ENCODE measurements at regions not wholly inside any gene's neighbourhood (a gene's known extent, or its start where the extent isn't known, plus 50 kb on each side); places are given as distances from the start of the nearest gene placed in this dataset.

- H3K79me2 ChIP-seq (ENCODE audit: low read length): no peaks in the 10 kb centered on the region
- H3K36me3 ChIP-seq (replicated peaks; ENCODE audit: low read depth, low read length): no peaks in the 10 kb centered on the region
- H3K4me2 ChIP-seq (ENCODE audit: low read length): no peak overlapping the region
- peaks cover 3% of the 10 kb centered on the region; the same call in 1 of the 2 replicates for H3K9me3 ChIP-seq (ENCODE audit: insufficient read depth, low read length)
- H3K4me1 ChIP-seq (ENCODE audit: low read length): no peaks in the 10 kb centered on the region
- TF ChIP-seq EZH2phosphoT487 (IDR thresholded peaks at IDR 0.05; ENCODE audit: low read depth) (no peak), CTCF (IDR thresholded peaks at IDR 0.05; ENCODE audit: low read depth, low read length) (no peak)
- no peaks in the 10 kb centered on the region for H4K20me1 ChIP-seq (ENCODE audit: insufficient read depth, low read length)
- H3K27me3 ChIP-seq (ENCODE audit: low read depth, low read length): no peaks in the 10 kb centered on the region
- H3K9ac ChIP-seq (ENCODE audit: low read length): no peak overlapping the region
- H2AFZ ChIP-seq (ENCODE audit: low read depth, low read length): no peak overlapping the region
- no peak overlapping the region for H3K4me3 ChIP-seq (ENCODE audit: low read length)
- no peak overlapping the region for H3K27ac ChIP-seq (ENCODE audit: low read length)
These were observed 53.9 kb upstream of the ZNF536 start for GRCh38 chr19:30318261-30318660.

GRCh38 chr19:30318936-30319335 is 53.2 kb upstream of the ZNF536 start:
- H3K36me3 ChIP-seq (replicated peaks; ENCODE audit: low read depth, low read length): no peaks in the 10 kb centered on the region
- H3K4me1 ChIP-seq (ENCODE audit: low read length): no peaks in the 10 kb centered on the region
- H3K27me3 ChIP-seq (ENCODE audit: low read depth, low read length): no peaks in the 10 kb centered on the region
- TF ChIP-seq CTCF (IDR thresholded peaks at IDR 0.05; ENCODE audit: low read depth, low read length): no peak
- peaks cover 3% of the 10 kb centered on the region; the same call in 1 of the 2 replicates for H3K9me3 ChIP-seq (ENCODE audit: insufficient read depth, low read length)
- H4K20me1 ChIP-seq (ENCODE audit: insufficient read depth, low read length): no peaks in the 10 kb centered on the region
- no peak overlapping the region for H3K4me2 ChIP-seq (ENCODE audit: low read length)
- no peak overlapping the region for H2AFZ ChIP-seq (ENCODE audit: low read depth, low read length)
- H3K4me3 ChIP-seq (ENCODE audit: low read length): no peak overlapping the region
- no peaks in the 10 kb centered on the region for H3K79me2 ChIP-seq (ENCODE audit: low read length)
- H3K27ac ChIP-seq (ENCODE audit: low read length): no peak overlapping the region
- H3K9ac ChIP-seq (ENCODE audit: low read length): no peak overlapping the region

GRCh38 chr19:30319411-30319810 is 52.8 kb upstream of the ZNF536 start:
- Histone ChIP-seq H4K20me1 (ENCODE audit: insufficient read depth, low read length) (no peaks in the 10 kb centered on the region), H3K4me3 (ENCODE audit: low read length) (no peak overlapping the region), H3K79me2 (ENCODE audit: low read length) (no peaks in the 10 kb centered on the region), H2AFZ (ENCODE audit: low read depth, low read length) (no peak overlapping the region), H3K27me3 (ENCODE audit: low read depth, low read length) (no peaks in the 10 kb centered on the region), H3K4me2 (ENCODE audit: low read length) (no peak overlapping the region), H3K4me1 (ENCODE audit: low read length) (no peaks in the 10 kb centered on the region), H3K27ac (ENCODE audit: low read length) (no peak overlapping the region), H3K36me3 (replicated peaks; ENCODE audit: low read depth, low read length) (no peaks in the 10 kb centered on the region), H3K9ac (ENCODE audit: low read length) (no peak overlapping the region), H3K9me3 (ENCODE audit: insufficient read depth, low read length) (peaks cover 3% of the 10 kb centered on the region; the same call in 1 of the 2 replicates)
- TF ChIP-seq EZH2phosphoT487 (IDR thresholded peaks at IDR 0.05; ENCODE audit: low read depth): no peak
- TF ChIP-seq CTCF (IDR thresholded peaks at IDR 0.05; ENCODE audit: low read depth, low read length): no peak

GRCh38 chr19:30319876-30320275 is 52.3 kb upstream of the ZNF536 start:
- Histone ChIP-seq H3K27ac (ENCODE audit: low read length) (no peak overlapping the region), H3K4me3 (ENCODE audit: low read length) (no peak overlapping the region), H3K27me3 (ENCODE audit: low read depth, low read length) (no peaks in the 10 kb centered on the region), H3K4me1 (ENCODE audit: low read length) (no peaks in the 10 kb centered on the region), H3K4me2 (ENCODE audit: low read length) (no peak overlapping the region), H3K36me3 (replicated peaks; ENCODE audit: low read depth, low read length) (no peaks in the 10 kb centered on the region), H3K9ac (ENCODE audit: low read length) (no peak overlapping the region), H4K20me1 (ENCODE audit: insufficient read depth, low read length) (no peaks in the 10 kb centered on the region), H3K9me3 (ENCODE audit: insufficient read depth, low read length) (peaks cover 3% of the 10 kb centered on the region; the same call in 1 of the 2 replicates), H2AFZ (ENCODE audit: low read depth, low read length) (no peak overlapping the region), H3K79me2 (ENCODE audit: low read length) (no peaks in the 10 kb centered on the region)
- TF ChIP-seq EZH2phosphoT487 (IDR thresholded peaks at IDR 0.05; ENCODE audit: low read depth): no peak
- TF ChIP-seq CTCF (IDR thresholded peaks at IDR 0.05; ENCODE audit: low read depth, low read length): no peak

Data from OCI-LY3 (cell line).